HCT116 (cell line): ENCODE measurements at regions not wholly inside any gene's neighbourhood (a gene's known extent, or its start where the extent isn't known, plus 50 kb on each side); places are given as distances from the start of the nearest gene placed in this dataset.
"Not testable (repeated sequence)": the region's sequence is repeated elsewhere in the genome, so short reads cannot be mapped to it uniquely, and the experiment has no call there.

Source experiments
- SP1 ChIP-seq: IDR thresholded peaks from 2 replicates; pipeline ENCODE4 v1.6.1; 2012; ENCODE audit warnings: low read depth
- SRF ChIP-seq: IDR thresholded peaks from 2 replicates; pipeline ENCODE4 v1.6.1; 2012; ENCODE audit warnings: low read depth

DNA sequence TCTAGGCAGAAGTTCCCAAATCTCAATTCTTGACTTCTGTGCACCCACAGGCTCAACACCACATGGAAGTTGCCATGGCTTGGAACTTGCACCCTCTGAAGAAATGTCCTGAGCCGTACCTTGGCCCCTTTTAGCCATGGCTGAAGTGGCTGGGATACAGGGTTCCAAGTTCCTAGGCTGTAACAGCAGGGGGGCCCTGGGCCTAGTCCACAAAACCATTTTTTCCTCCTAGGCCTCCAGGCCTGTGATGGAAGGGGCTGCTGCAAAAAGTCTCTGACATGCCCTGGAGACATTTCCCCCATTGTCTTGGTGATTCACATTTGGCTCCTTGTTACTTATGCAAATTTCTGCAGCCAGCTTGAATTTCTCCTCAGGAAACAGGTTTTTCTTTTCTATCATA lies 122.4 kb upstream of the NECTIN3 start:
- not testable (repeated sequence) for TF ChIP-seq SRF, SP1
